Esophagus mucosa (tissue), 1 donor: ENCODE measurements at regions not wholly inside any gene's neighbourhood (a gene's known extent, or its start where the extent isn't known, plus 50 kb on each side); places are given as distances from the start of the nearest gene placed in this dataset.
"Not testable (repeated sequence)": the region's sequence is repeated elsewhere in the genome, so short reads cannot be mapped to it uniquely, and the experiment has no call there.

Experiments used
- ATAC-seq: fragments of 200-7000 bp; cut with Tn5 transposase; one replicate; pipeline ENCODE4 v1.9.1; 2020
- donor health status: DM: yes; HTN: yes; CAD: no.

DNA sequence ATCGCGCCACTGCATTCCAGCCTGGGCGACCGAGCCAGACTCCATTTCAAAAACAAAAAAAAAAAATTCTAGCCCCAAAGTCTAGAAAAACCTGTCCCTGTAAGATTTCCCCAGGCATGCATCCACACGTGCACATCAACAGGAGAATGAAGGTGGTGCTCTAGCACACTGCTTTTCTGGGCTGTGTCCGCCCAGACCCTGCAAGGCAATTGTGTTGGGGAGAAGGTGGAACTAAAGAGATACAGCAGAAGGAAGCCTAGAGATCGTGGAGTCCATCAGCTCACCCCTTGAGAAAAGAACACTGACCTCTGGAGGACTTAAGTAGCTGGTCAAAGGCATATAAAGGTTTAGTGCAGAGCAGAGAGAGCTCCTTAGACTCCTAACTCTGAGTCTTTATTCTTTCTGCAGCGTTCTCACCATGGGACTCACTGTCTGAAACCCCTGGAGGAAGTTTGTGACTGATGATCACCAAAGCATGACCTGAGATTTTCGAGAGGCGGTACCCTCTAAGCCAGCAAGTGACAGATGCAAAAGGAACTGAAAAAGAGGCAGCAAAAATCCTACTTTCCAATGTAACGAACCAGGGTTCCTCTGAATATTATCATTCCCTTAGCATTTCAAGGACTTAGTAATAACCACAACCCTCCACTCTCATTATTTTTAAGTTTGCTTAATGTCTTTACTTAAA is 179.8 kb downstream of the MEX3B start:
- ATAC-seq, result no peak

DNA sequence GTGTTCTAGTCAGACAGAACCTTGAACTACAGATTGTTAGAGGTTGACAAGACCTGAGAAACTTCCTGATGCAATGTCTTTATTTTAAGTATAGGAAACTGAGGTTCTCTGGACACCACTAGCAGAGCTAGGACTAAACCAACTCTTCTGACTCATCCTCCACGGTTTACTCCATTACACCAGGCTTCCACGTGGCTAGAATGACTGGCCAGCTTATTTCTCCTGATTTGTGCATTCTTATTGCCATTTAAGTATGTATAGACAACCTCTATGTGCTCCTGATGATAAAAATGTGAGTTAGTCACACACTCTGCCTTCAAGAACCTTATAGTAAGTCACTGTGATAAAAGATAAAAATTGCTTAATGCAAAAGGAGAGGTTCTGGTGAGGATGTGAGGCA is 182.7 kb downstream of the MEX3B start:
- ATAC-seq, result no peak

DNA sequence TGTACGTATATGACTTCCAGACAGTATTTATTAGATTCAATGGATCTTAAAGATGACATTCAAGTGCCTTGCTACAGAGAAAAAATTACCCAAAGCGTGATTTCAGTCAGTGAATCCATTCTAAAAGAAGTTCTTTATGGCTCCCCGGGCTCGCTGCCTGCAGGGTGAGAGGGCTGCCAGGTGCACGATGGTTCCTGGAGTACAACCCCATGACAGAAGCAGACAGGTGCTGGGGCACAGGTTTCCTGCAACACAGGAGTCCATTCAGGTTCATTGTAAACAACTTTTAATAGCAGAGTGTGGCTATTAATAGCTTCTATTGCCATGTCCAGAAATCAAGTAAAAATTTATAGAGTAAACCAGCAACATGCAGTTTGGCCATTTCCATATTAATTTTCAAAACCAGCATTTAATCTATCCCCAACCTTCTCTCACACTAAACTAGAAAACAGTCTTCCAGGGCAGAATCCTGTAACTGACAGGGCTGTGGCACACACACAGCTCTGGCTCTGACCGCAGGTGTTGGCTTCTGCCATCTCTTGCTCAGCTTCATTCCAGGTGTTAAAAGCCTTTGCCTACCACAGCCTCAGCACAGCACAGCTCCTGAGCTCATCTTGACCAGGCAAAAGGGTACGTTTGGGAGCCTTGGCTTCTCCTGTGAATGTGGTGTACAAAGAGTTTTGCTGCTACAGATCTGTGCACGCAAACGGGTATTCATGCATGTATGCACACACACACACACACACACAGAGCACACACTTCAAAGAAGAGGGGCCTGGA is 185.9 kb downstream of the MEX3B start:
- ATAC-seq, result no peak

DNA sequence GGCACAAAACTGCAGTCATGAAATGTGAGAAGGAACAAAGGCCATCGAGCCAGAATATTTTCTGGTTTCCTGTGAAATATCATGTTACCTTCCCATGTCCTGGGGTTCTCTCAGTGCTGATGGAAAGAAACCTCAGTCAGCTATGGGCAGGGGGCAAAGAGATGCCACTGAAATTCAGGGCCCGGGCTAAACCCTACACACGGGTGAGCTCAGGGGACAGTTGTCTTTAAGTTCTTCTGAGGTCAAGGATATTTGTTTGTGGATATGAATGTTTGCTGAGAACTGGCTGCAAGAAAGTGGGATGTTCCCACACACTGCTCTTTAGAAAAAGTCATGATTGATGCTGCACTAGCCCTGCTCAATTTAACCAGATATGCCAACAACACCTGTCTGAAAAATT is 187.2 kb downstream of the MEX3B start:
- ATAC-seq, result no peak

- no peak for ATAC-seq
Measured at GRCh38 chr15:81858136-81858535, 187.7 kb downstream of the MEX3B start.

- no peak for ATAC-seq
Measured at GRCh38 chr15:81856634-81857026, 189.2 kb downstream of the MEX3B start.

- no peak for ATAC-seq
Measured at GRCh38 chr15:81856001-81856633, 189.7 kb downstream of the MEX3B start.

GRCh38 chr15:81853150-81853748 is 192.6 kb downstream of the MEX3B start:
- ATAC-seq, result no peak

- no peak for ATAC-seq
Measured at GRCh38 chr15:81852411-81853149, 193.2 kb downstream of the MEX3B start.

DNA sequence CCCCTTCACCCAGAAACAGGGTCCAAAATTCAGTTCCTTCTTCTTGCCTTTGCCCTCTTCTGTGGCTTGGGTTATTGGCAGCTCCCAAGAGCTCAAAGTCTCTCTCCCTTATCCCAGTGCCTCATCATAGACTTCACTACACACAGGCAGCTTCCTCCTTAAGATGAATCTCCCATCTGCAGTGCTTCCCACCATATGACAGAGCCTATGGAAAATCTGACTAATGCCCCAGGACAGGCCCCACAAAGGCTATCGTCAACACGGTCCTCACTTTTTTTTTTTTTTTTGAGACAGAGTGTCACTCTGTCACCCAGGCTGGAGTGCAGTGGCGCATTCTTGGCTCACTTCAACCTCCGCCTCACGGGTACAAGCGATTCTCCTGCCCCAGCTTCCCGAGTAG is 194.1 kb downstream of the MEX3B start:
- ATAC-seq, result no peak

DNA sequence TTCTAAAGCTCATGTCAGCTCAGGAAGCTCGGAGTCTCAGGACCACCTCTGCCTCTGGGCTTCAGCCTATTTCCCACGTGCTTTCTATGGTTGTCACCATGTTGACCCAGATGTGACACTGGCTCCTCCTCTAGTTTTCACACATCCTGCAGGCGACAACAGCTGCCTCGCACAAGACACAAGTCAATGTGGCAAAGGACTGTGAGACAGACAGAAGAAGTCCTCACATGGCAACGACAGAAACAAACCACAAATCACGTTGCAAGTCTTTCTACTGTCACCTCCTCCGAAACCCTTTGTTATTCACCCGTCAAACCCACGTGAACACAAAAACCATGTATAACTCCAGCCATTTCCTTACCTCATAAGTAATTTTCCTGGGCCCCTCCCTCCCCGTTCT is 194.5 kb downstream of the MEX3B start:
- no peak for ATAC-seq

DNA sequence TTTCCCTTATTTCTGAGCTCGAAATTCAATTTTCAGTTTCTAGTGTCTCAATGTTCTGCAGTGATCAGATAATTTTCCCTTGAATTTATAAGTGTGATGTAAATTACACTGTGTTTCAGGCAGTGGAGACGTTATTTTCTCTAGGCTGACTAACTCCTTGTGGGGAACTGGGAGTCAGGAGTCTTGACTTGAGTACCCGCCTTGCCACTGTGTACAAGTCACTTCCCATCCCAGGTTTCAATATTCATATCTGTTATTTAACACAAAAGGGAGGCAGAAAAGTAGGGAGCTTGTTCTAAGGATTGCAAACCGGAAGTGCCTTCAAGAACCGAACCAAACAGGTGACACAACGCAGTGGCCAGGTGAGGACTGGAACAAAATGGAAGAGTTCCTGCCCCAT is 196.5 kb downstream of the MEX3B start:
- no peak for ATAC-seq

DNA sequence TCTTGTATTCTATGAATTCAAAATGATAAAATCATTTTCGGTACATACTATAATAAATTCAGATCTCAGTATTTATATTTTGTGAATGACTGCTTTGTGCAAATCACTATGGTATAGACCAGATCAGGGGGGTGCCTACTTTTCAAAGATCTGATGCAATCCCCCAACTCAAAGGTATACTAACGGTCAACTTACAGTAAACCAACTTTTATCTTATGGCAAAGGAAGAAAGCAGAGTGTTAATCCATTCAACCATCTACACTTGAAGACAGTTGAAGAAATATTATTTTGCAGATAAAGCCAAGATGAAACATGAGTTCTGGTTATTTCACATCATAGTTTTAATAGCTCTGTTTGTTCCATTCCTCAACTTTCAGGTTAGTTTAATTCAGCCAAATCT is 197.1 kb downstream of the MEX3B start:
- ATAC-seq, result no peak

GRCh38 chr15:81843757-81844407 is 201.9 kb downstream of the MEX3B start:
- ATAC-seq, result no peak

- ATAC-seq, result no peak
Measured at GRCh38 chr15:81843226-81843625, 202.6 kb downstream of the MEX3B start.

GRCh38 chr15:81839387-81839786 is 206.4 kb downstream of the MEX3B start:
- ATAC-seq, result no peak

GRCh38 chr15:81835731-81836130 is 210.1 kb downstream of the MEX3B start:
- no peak for ATAC-seq

GRCh38 chr15:81830520-81830919 is 215.3 kb downstream of the MEX3B start:
- ATAC-seq, result no peak

DNA sequence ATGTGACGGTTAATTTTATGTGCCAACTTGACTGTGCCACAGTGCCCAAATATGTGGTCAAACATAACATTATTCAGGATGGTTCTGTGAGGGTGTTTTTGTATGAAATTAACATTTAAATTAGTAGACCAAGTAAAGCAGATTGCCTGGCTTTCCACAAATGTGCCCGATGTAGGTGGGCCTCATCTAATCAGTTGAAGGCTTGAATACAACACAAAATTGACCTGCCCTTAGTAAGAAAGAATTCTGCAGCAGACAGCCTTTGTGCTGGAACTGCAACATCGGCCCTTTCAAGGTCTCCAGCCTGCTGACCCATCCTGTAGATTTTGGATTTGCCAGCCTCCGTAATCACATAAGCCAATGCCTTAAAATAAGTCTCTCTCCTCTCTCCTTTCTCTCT is 215.9 kb downstream of the MEX3B start:
- no peak for ATAC-seq

- no peak for ATAC-seq
Measured at GRCh38 chr15:81828135-81828534, 217.7 kb downstream of the MEX3B start.

GRCh38 chr15:81825136-81825535 is 220.7 kb downstream of the MEX3B start:
- no peak for ATAC-seq

DNA sequence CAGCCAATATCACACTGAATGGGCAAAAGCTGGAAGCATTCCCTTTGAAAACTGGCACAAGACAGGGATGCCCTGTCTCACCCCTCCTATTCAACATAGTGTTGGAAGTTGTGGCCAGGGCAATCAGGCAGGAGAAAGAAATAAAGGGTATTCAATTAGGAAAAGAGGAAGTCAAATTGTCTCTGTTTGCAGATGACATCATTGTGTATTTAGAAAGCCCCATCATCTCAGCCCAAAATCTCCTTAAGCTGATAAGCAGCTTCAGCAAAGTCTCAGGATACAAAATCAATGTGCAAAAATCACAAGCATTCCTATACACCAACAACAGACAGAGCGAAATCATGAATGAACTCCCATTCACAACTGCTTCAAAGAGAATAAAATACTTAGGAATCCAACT is 223.2 kb downstream of the MEX3B start:
- not testable (repeated sequence) for ATAC-seq
